OCI-LY7 (cell line): ENCODE measurements at regions not wholly inside any gene's neighbourhood (a gene's known extent, or its start where the extent isn't known, plus 50 kb on each side); places are given as distances from the start of the nearest gene placed in this dataset.

Experiments
- BruUV-seq: library from RNA; stranded (reverse); fragments of 400-500 nt; replicated peaks from 2 replicates; lab custom pipeline; 2021; lab: Mats Ljungman, UMichigan
- CTCF ChIA-PET: fragments of 300-600 bp; sonication (Branson Sonifier 250); formaldehyde crosslinking; loops from one replicate; lab custom pipeline; 2022; ENCODE audit warnings: antibody characterized with exemption; ENCODE audit not compliant: unreplicated experiment; lab: Charles Lee
- POLR2A ChIA-PET: fragments of 300-600 bp; sonication (Branson Sonifier 250); formaldehyde crosslinking; loops from one replicate; lab custom pipeline; 2022; ENCODE audit warnings: antibody characterized with exemption; lab: Charles Lee
- DNase-seq: peaks from one replicate; pipeline ENCODE4 v3.0.0-alpha.2; 2015; ENCODE audit warnings: low spot score
- H2AFZ ChIP-seq: fragments of 200-600 bp; sonication (generic), shearing (Covaris generic); 2 replicates; pipeline ENCODE4 v1.6.1; 2014; ENCODE audit warnings: mild to moderate bottlenecking, antibody characterized with exemption, low read length, moderate library complexity
- H3K27ac ChIP-seq: fragments of 200-600 bp; sonication (generic); 2 replicates; pipeline ENCODE4 v1.5.1; 2014; ENCODE audit warnings: mixed run types, low read depth, mild to moderate bottlenecking, moderate library complexity, low read length, inconsistent platforms; ENCODE audit not compliant: poor library complexity, severe bottlenecking
- H3K36me3 ChIP-seq: fragments of 200-600 bp; sonication (generic); 2 replicates; pipeline ENCODE4 v1.6.1; 2014; ENCODE audit warnings: mild to moderate bottlenecking, antibody characterized with exemption, low read length, moderate library complexity, mixed read lengths; ENCODE audit not compliant: insufficient read depth
- H3K4me1 ChIP-seq: fragments of 200-600 bp; sonication (generic); 2 replicates; pipeline ENCODE4 v1.5.1; 2014; ENCODE audit warnings: mild to moderate bottlenecking, low read length; ENCODE audit not compliant: insufficient read depth, poor library complexity, severe bottlenecking
- H3K4me2 ChIP-seq: fragments of 200-600 bp; sonication (generic); 2 replicates; pipeline ENCODE4 v1.6.1; 2014; ENCODE audit warnings: mild to moderate bottlenecking, low read length
- H3K4me3 ChIP-seq: fragments of 200-600 bp; sonication (generic); 2 replicates; pipeline ENCODE4 v1.5.1; 2014; ENCODE audit warnings: mild to moderate bottlenecking, low read depth, low read length; ENCODE audit not compliant: poor library complexity, severe bottlenecking
- H3K79me2 ChIP-seq: fragments of 200-600 bp; sonication (generic); 2 replicates; pipeline ENCODE4 v1.6.1; 2016; ENCODE audit warnings: low read depth, mild to moderate bottlenecking, low read length, moderate library complexity, mixed read lengths; ENCODE audit not compliant: insufficient read depth
- H3K9me2 ChIP-seq: fragments of 200-600 bp; sonication (generic); 2 replicates; pipeline ENCODE4 v1.6.1; 2016; ENCODE audit warnings: mild to moderate bottlenecking, low read length, mixed read lengths; ENCODE audit not compliant: insufficient read depth
- H3K9me3 ChIP-seq: fragments of 200-600 bp; sonication (generic); 2 replicates; pipeline ENCODE4 v1.6.1; 2014; ENCODE audit warnings: mild to moderate bottlenecking, mixed run types, low read length, mixed read lengths
- H4K20me1 ChIP-seq: fragments of 200-600 bp; sonication (generic); 2 replicates; pipeline ENCODE4 v1.6.1; 2014; ENCODE audit warnings: mild to moderate bottlenecking, antibody characterized with exemption, low read length, moderate library complexity, mixed read lengths; ENCODE audit not compliant: insufficient read depth
- CTCF ChIP-seq: fragments of 200-600 bp; sonication (generic); conservative IDR thresholded peaks from 2 replicates; pipeline ENCODE4 v1.5.1; 2014; ENCODE audit warnings: mild to moderate bottlenecking, antibody characterized with exemption, low read length, moderate library complexity, mixed read lengths
- EZH2phosphoT487 ChIP-seq: fragments of 200-600 bp; sonication (generic); IDR thresholded peaks from 2 replicates; pipeline ENCODE4 v1.6.1; 2018; ENCODE audit warnings: low read depth, borderline replicate concordance, mild to moderate bottlenecking, mixed run types, antibody characterized with exemption, low read length, moderate library complexity, mixed read lengths
- intact Hi-C: fragments of 100-400 bp; cut with micrococcal nuclease; formaldehyde crosslinking; loops from one replicate; pipeline ENCODE4 v1.10.0; 2022; ENCODE audit not compliant: unreplicated experiment

DNA sequence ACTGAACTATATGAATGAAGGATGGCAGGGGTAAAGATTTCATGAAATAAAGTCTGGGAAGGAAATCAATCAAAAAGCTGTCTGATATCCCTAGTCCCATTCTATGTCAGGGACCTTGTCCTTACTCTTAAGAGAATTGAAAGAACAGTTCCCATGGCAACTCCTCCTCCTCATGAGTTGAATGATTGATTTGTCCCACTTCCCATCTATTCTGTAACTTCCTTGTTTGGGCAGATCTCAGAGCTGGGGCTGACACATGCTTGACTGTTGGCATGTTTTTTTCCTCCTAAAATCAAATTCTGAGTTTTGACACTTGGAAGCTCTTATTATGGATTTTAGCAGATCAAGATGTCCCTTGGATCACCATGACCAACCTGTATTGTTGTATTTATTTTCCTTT, 1138.6 kb upstream of the CDH8 start:
- no peak overlapping the region for H2AFZ ChIP-seq
- no peak overlapping the region for H3K27ac ChIP-seq
- H3K9me3 ChIP-seq, result no peaks in the 10 kb centered on the region
- no peaks in the 10 kb centered on the region for H4K20me1 ChIP-seq
- TF ChIP-seq CTCF (no peak), EZH2phosphoT487 (no peak)
- no TSS peak for BruUV-seq
- intact Hi-C loops, result no loop called here
- ChIA-PET POLR2A (interaction anchor here (0.9 kb wide), 1 partner anchor 9 kb away, joined by 4 read pairs; no protein-coding TSS in a partner anchor), CTCF (interaction anchor here (0.5 kb wide), 1 partner anchor 1116 kb away, joined by 3 read pairs; no protein-coding TSS in a partner anchor)
- H3K9me2 ChIP-seq, result no peaks in the 10 kb centered on the region
- DNase-seq, result no peak
- no peaks in the 10 kb centered on the region for H3K79me2 ChIP-seq
- no peaks in the 10 kb centered on the region for H3K4me1 ChIP-seq
- H3K36me3 ChIP-seq, result no peaks in the 10 kb centered on the region
- no peak overlapping the region for H3K4me2 ChIP-seq
- H3K4me3 ChIP-seq, result no peak overlapping the region

DNA sequence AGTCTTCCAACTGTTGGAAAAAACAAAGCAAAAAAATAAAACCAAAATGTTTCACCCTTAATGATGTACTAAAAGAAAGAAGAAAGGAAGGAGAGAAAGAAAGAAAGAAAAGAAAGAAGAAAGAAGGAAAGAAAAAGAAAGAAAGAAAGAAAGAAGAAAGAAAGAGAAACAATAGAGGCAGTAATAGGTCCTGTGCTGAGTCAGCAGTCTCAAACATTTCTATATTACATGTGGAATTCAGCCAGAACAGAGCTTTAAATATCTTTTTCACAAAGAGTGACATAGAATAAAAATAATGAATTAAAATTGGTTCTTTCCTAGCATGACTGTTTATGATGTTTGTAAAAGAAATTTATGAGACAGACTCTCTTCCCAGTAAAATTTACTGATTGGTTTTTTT, 1135.3 kb upstream of the CDH8 start:
- H3K27ac ChIP-seq, result no peak overlapping the region
- ChIA-PET POLR2A (no interaction called here), CTCF (no interaction called here)
- TF ChIP-seq EZH2phosphoT487 (no peak), CTCF (no peak)
- H3K4me2 ChIP-seq, result no peak overlapping the region
- BruUV-seq, result no TSS peak
- no peaks in the 10 kb centered on the region for H3K4me1 ChIP-seq
- intact Hi-C loops, result no loop called here
- H3K9me3 ChIP-seq, result no peaks in the 10 kb centered on the region
- no peak for DNase-seq
- H4K20me1 ChIP-seq, result no peaks in the 10 kb centered on the region
- no peaks in the 10 kb centered on the region for H3K36me3 ChIP-seq
- no peak overlapping the region for H3K4me3 ChIP-seq
- no peaks in the 10 kb centered on the region for H3K79me2 ChIP-seq
- no peaks in the 10 kb centered on the region for H3K9me2 ChIP-seq
- no peak overlapping the region for H2AFZ ChIP-seq

- H4K20me1 ChIP-seq, result no peaks in the 10 kb centered on the region
- H3K27ac ChIP-seq, result no peak overlapping the region
- CTCF ChIA-PET, result no interaction called here
- intact Hi-C loops, result no loop called here
- H3K4me3 ChIP-seq, result no peak overlapping the region
- DNase-seq, result no peak
- no peaks in the 10 kb centered on the region for H3K9me2 ChIP-seq
- POLR2A ChIA-PET, result no interaction called here
- no TSS peak for BruUV-seq
- no peaks in the 10 kb centered on the region for H3K4me1 ChIP-seq
- no peaks in the 10 kb centered on the region for H3K79me2 ChIP-seq
- no peaks in the 10 kb centered on the region for H3K36me3 ChIP-seq
- TF ChIP-seq EZH2phosphoT487 (no peak), CTCF (no peak)
- H2AFZ ChIP-seq, result no peak overlapping the region
- no peaks in the 10 kb centered on the region for H3K9me3 ChIP-seq
- H3K4me2 ChIP-seq, result no peak overlapping the region
These were observed 1132.9 kb upstream of the CDH8 start for GRCh38 chr16:63169100-63169499.
